Upper lobe of right lung (tissue), 1 donor: ENCODE measurements at regions not wholly inside any gene's neighbourhood (a gene's known extent, or its start where the extent isn't known, plus 50 kb on each side); places are given as distances from the start of the nearest gene placed in this dataset.
"Not testable (repeated sequence)": the region's sequence is repeated elsewhere in the genome, so short reads cannot be mapped to it uniquely, and the experiment has no call there.

ENCODE experiments used
- ATAC-seq: fragments of 200-7000 bp; cut with Tn5 transposase; one replicate; pipeline ENCODE4 v1.9.1; 2020; ENCODE audit warnings: mild to moderate bottlenecking, moderate library complexity
- DNase-seq: peaks from one replicate; pipeline ENCODE4 v3.0.0-alpha.2; 2020
- H3K27ac ChIP-seq: fragments of 200-600 bp; one replicate; pipeline ENCODE4 v1.8.0; 2022
- H3K27me3 ChIP-seq: fragments of 200-600 bp; one replicate; pipeline ENCODE4 v1.8.0; 2022; ENCODE audit warnings: mild to moderate bottlenecking
- H3K36me3 ChIP-seq: fragments of 200-600 bp; one replicate; pipeline ENCODE4 v1.8.0; 2022
- H3K4me1 ChIP-seq: fragments of 200-600 bp; one replicate; pipeline ENCODE4 v1.8.0; 2022
- H3K4me3 ChIP-seq: fragments of 200-600 bp; one replicate; pipeline ENCODE4 v1.8.0; 2022; ENCODE audit warnings: mild to moderate bottlenecking
- H3K9me3 ChIP-seq: fragments of 200-600 bp; one replicate; pipeline ENCODE4 v1.8.0; 2022
- CTCF ChIP-seq: fragments of 200-600 bp; IDR thresholded peaks from one replicate; pipeline ENCODE4 v1.8.0; 2022; ENCODE audit warnings: antibody characterized with exemption
- intact Hi-C: fragments of 100-400 bp; cut with DNase I; formaldehyde crosslinking; loops from one replicate; pipeline ENCODE4 v1.11.0; 2022
- donor health status: DM: no; HTN: yes; CAD: no; lungs with severe emphysema.

- peaks cover 16% of the 10 kb centered on the region for H3K27me3 ChIP-seq
- intact Hi-C loops = no loop called here
- no peak for TF ChIP-seq CTCF
- no peaks in the 10 kb centered on the region for H3K9me3 ChIP-seq
- ATAC-seq = no peak
- DNase-seq = no peak
- H3K4me1 ChIP-seq = no peaks in the 10 kb centered on the region
- no peaks in the 10 kb centered on the region for H3K36me3 ChIP-seq
- no peak overlapping the region for H3K27ac ChIP-seq
- no peak overlapping the region for H3K4me3 ChIP-seq
These were observed 135.3 kb downstream of the YIPF5 start for GRCh38 chr5:144035046-144035740.

- no peak for ATAC-seq
- DNase-seq = no peak
- no peaks in the 10 kb centered on the region for H3K9me3 ChIP-seq
- H3K4me3 ChIP-seq = no peak overlapping the region
- TF ChIP-seq CTCF = no peak
- no peak overlapping the region for H3K27ac ChIP-seq
- peaks cover 16% of the 10 kb centered on the region for H3K27me3 ChIP-seq
- intact Hi-C loops = no loop called here
- no peaks in the 10 kb centered on the region for H3K36me3 ChIP-seq
- H3K4me1 ChIP-seq = no peaks in the 10 kb centered on the region
These were observed 134.0 kb downstream of the YIPF5 start for GRCh38 chr5:144036476-144036875.

GRCh38 chr5:144040615-144041305 is 129.7 kb downstream of the YIPF5 start:
- TF ChIP-seq CTCF = no peak
- Histone ChIP-seq H3K4me1 (no peaks in the 10 kb centered on the region), H3K27me3 (peaks cover 8% of the 10 kb centered on the region), H3K9me3 (no peaks in the 10 kb centered on the region), H3K36me3 (no peaks in the 10 kb centered on the region), H3K4me3 (no peak overlapping the region), H3K27ac (no peak overlapping the region)
- intact Hi-C loops = no loop called here
- ATAC-seq (no peak), DNase-seq (no peak)

- DNase-seq (no peak), ATAC-seq (peak; percentile 25)
- Histone ChIP-seq H3K9me3 (no peaks in the 10 kb centered on the region), H3K27ac (no peak overlapping the region), H3K4me3 (no peak overlapping the region), H3K27me3 (no peaks in the 10 kb centered on the region), H3K4me1 (no peaks in the 10 kb centered on the region), H3K36me3 (no peaks in the 10 kb centered on the region)
- TF ChIP-seq CTCF = no peak
- intact Hi-C loops = no loop called here
These were observed 128.3 kb downstream of the YIPF5 start for GRCh38 chr5:144042156-144042555.

- Histone ChIP-seq H3K4me1 (no peaks in the 10 kb centered on the region), H3K9me3 (no peaks in the 10 kb centered on the region), H3K36me3 (no peaks in the 10 kb centered on the region), H3K27ac (no peak overlapping the region), H3K27me3 (no peaks in the 10 kb centered on the region), H3K4me3 (no peak overlapping the region)
- TF ChIP-seq CTCF = no peak
- intact Hi-C loops = no loop called here
- DNase-seq (no peak), ATAC-seq (no peak)
These were observed 122.1 kb downstream of the YIPF5 start for GRCh38 chr5:144048259-144048856.

- H3K4me1 ChIP-seq, DNase-seq, H3K9me3 ChIP-seq, H3K36me3 ChIP-seq, H3K27ac ChIP-seq, ATAC-seq, H3K27me3 ChIP-seq, H3K4me3 ChIP-seq, intact Hi-C loops: not testable (repeated sequence)
These were observed 115.1 kb downstream of the YIPF5 start for GRCh38 chr5:144055391-144055790.

GRCh38 chr5:144060091-144060490 is 110.4 kb downstream of the YIPF5 start:
- H3K4me3 ChIP-seq, intact Hi-C loops, H3K36me3 ChIP-seq, H3K27me3 ChIP-seq, ATAC-seq, H3K9me3 ChIP-seq, H3K27ac ChIP-seq, DNase-seq, H3K4me1 ChIP-seq: not testable (repeated sequence)
